HL-60 (cell line): ENCODE measurements at regions not wholly inside any gene's neighbourhood (a gene's known extent, or its start where the extent isn't known, plus 50 kb on each side); places are given as distances from the start of the nearest gene placed in this dataset.

Source experiments
- DNase-seq, 2 experiments: peaks; one replicate each; pipeline ENCODE4 v3.0.0-alpha.2; 2010 to 2020; ENCODE audit warnings: low read depth in 1 of 2, low spot score in 1 of 2
- H3K27ac ChIP-seq: fragments of 250-450 bp; sonication (Bioruptor Pico); replicated peaks from 2 replicates; pipeline ENCODE4 v1.5.1; 2020; ENCODE audit warnings: mild to moderate bottlenecking, moderate library complexity
- H3K27me3 ChIP-seq: fragments of 250-450 bp; sonication (Bioruptor Pico); 2 replicates; pipeline ENCODE4 v1.5.1; 2021; ENCODE audit warnings: mild to moderate bottlenecking, moderate library complexity; ENCODE audit not compliant: insufficient read depth, poor library complexity, severe bottlenecking
- H3K4me3 ChIP-seq: replicated peaks from 2 replicates; pipeline ENCODE4 v1.5.1; 2011; ENCODE audit warnings: mild to moderate bottlenecking, control low read depth, low read length; ENCODE audit not compliant: insufficient read depth
- GABPA ChIP-seq: IDR thresholded peaks from 2 replicates; pipeline ENCODE4 v1.6.1; 2012; ENCODE audit warnings: low read depth
- POLR2AphosphoS5 ChIP-seq: IDR thresholded peaks from 2 replicates; pipeline ENCODE4 v1.6.1; 2012; ENCODE audit warnings: low read depth
- SPI1 ChIP-seq: IDR thresholded peaks from 2 replicates; pipeline ENCODE4 v1.6.1; 2012; ENCODE audit warnings: low read depth, mild to moderate bottlenecking, borderline replicate concordance
- TF ChIP-seq, protein P1 (sequence below): IDR thresholded peaks from one replicate; pipeline ENCODE4 v1.5.1; 2011; ENCODE audit warnings: low read length, control low read depth, inconsistent platforms; ENCODE audit not compliant: insufficient read depth
- TF ChIP-seq, protein P2 (sequence below): IDR thresholded peaks from 2 replicates; pipeline ENCODE4 v1.6.1; 2012; ENCODE audit warnings: low read depth; ENCODE audit not compliant: insufficient replicate concordance

DNA sequence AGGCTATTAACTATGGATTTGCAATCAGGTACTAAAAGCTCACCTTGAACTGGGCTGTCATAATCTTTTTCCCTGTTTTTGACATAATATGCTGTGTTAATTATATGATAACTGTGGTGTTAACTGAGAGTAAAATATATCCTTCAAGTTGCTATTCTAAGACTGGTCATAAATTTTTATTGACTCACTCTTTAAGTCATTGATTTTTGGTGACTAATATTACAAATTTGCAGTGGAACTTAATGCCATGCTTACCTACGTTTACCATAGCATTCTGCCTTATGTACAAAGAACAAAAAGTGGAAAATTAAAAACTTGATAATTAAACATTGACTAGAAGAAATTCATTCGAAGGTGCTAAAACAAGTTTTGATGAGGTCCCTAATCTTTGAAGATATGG is 872.4 kb downstream of the BRINP3 start:
- Histone ChIP-seq H3K4me3 (no peak overlapping the region), H3K27ac (no peak overlapping the region), H3K27me3 (no peaks in the 10 kb centered on the region)
- no peak for DNase-seq
- TF ChIP-seq POLR2AphosphoS5 (no peak), GABPA (no peak), SPI1 (no peak)
- TF ChIP-seq, protein P1, sequence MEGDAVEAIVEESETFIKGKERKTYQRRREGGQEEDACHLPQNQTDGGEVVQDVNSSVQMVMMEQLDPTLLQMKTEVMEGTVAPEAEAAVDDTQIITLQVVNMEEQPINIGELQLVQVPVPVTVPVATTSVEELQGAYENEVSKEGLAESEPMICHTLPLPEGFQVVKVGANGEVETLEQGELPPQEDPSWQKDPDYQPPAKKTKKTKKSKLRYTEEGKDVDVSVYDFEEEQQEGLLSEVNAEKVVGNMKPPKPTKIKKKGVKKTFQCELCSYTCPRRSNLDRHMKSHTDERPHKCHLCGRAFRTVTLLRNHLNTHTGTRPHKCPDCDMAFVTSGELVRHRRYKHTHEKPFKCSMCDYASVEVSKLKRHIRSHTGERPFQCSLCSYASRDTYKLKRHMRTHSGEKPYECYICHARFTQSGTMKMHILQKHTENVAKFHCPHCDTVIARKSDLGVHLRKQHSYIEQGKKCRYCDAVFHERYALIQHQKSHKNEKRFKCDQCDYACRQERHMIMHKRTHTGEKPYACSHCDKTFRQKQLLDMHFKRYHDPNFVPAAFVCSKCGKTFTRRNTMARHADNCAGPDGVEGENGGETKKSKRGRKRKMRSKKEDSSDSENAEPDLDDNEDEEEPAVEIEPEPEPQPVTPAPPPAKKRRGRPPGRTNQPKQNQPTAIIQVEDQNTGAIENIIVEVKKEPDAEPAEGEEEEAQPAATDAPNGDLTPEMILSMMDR = no peak
- TF ChIP-seq, protein P2, sequence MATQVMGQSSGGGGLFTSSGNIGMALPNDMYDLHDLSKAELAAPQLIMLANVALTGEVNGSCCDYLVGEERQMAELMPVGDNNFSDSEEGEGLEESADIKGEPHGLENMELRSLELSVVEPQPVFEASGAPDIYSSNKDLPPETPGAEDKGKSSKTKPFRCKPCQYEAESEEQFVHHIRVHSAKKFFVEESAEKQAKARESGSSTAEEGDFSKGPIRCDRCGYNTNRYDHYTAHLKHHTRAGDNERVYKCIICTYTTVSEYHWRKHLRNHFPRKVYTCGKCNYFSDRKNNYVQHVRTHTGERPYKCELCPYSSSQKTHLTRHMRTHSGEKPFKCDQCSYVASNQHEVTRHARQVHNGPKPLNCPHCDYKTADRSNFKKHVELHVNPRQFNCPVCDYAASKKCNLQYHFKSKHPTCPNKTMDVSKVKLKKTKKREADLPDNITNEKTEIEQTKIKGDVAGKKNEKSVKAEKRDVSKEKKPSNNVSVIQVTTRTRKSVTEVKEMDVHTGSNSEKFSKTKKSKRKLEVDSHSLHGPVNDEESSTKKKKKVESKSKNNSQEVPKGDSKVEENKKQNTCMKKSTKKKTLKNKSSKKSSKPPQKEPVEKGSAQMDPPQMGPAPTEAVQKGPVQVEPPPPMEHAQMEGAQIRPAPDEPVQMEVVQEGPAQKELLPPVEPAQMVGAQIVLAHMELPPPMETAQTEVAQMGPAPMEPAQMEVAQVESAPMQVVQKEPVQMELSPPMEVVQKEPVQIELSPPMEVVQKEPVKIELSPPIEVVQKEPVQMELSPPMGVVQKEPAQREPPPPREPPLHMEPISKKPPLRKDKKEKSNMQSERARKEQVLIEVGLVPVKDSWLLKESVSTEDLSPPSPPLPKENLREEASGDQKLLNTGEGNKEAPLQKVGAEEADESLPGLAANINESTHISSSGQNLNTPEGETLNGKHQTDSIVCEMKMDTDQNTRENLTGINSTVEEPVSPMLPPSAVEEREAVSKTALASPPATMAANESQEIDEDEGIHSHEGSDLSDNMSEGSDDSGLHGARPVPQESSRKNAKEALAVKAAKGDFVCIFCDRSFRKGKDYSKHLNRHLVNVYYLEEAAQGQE = no peak

DNA sequence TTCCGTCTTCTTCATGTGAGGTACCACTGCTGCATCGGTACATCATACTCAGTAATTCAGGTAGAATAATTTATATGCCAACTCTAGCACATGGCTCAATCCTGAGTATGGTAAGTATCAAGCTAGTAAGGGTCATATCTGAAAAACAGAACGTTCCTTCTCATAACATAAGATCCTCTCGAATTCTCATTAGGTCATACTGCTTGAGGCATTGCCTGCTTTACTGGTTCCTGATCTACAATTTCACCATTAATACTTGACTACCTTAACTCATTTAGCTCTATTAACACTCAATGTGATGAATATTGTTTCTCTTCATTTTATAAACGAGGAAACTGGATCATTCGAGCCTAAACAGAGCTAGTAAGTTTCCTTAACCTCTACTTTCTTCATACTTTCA is 871.6 kb downstream of the BRINP3 start:
- no peak overlapping the region for H3K27ac ChIP-seq
- DNase-seq = no peak
- no peak overlapping the region for H3K4me3 ChIP-seq
- no peaks in the 10 kb centered on the region for H3K27me3 ChIP-seq
- TF ChIP-seq POLR2AphosphoS5 (no peak), SPI1 (no peak), GABPA (no peak)
- TF ChIP-seq, protein P2 = no peak
- TF ChIP-seq, protein P1 = no peak

DNA sequence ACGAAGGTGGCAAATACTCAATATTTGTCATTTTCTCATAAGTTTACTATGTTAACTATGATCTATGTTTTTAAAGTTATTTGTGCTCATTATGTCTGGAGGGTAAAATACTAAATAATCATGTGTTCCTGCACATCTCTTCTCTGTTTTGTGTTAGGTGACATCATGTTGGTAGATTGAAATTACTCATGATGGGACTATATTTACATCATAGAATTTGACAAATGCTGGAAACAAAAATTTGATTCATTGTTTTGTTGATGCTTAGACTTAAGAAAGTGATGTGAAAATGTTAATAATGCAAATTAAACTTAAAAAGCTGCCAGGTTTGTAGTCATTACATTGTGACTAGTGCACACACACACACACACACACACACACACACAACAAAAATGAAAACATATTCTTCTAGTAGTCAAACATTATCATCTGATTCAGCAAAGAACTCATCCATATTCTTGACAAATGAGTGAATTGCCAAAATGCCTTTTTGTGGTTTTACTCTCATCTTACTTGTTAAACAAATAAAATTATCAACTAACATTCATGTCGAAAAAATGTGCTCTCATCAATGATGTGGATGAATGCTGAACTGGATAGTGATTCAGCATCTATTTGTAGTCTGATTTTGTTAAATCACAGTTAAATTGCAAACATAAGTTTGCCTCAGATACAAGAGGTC is 870.7 kb downstream of the BRINP3 start:
- TF ChIP-seq, protein P2 = no peak
- TF ChIP-seq, protein P1 = no peak
- no peak for TF ChIP-seq SPI1
- no peak for TF ChIP-seq POLR2AphosphoS5
- TF ChIP-seq GABPA = no peak
- Histone ChIP-seq H3K27me3 (no peaks in the 10 kb centered on the region), H3K4me3 (no peak overlapping the region), H3K27ac (no peak overlapping the region)
- DNase-seq = no peak
